MM.1S (cell line): ENCODE measurements at regions not wholly inside any gene's neighbourhood (a gene's known extent, or its start where the extent isn't known, plus 50 kb on each side); places are given as distances from the start of the nearest gene placed in this dataset.
"Not testable (repeated sequence)": the region's sequence is repeated elsewhere in the genome, so short reads cannot be mapped to it uniquely, and the experiment has no call there.

Experiments
- CTCF ChIP-seq: fragments of 300-600 bp; sonication (generic); IDR thresholded peaks from 2 replicates; pipeline ENCODE4 v1.5.1; 2016; ENCODE audit warnings: antibody characterized with exemption, low read length, mixed read lengths
- EZH2 ChIP-seq: fragments of 300-600 bp; sonication (generic); optimal IDR thresholded peaks from 2 replicates; pipeline ENCODE3; 2017; ENCODE audit warnings: low read depth, mild to moderate bottlenecking, antibody characterized with exemption, low read length, mixed read lengths

- TF ChIP-seq CTCF, EZH2: not testable (repeated sequence)
Observed at GRCh38 chr14:105748710-105749109, 222.3 kb downstream of the TMEM121 start.
